ENCODE measurements at regions not wholly inside any gene's neighbourhood (a gene's known extent, or its start where the extent isn't known, plus 50 kb on each side); places are given as distances from the start of the nearest gene placed in this dataset.

GRCh38 chr1:163896001-163896400 is 574.2 kb downstream of the NUF2 start:
- Histone ChIP-seq H3K27me3 (ENCODE audit: control insufficient read depth, insufficient read depth, low read length) (no peaks in the 10 kb centered on the region), H3K4me3 (ENCODE audit: low read length in 3 of 3) (no peak overlapping the region), H3K4me1 (ENCODE audit: control insufficient read depth in 2 of 3, insufficient read depth in 2 of 3, low read depth in 1 of 3, low read length in 3 of 3) (no peaks in the 10 kb centered on the region), H3K9me3 (ENCODE audit: control insufficient read depth in 2 of 3, insufficient read depth in 1 of 3, low read length in 3 of 3) (no peaks in the 10 kb centered on the region), H3K9ac (ENCODE audit: low read length in 3 of 3) (no peak overlapping the region), H3K27ac (ENCODE audit: low read depth in 2 of 2, low read length in 2 of 2) (no peak overlapping the region), H3K36me3 (ENCODE audit: control insufficient read depth in 2 of 3, insufficient read depth in 3 of 3, low read length in 3 of 3) (no peaks in the 10 kb centered on the region)
- DNase-seq (no peak), FAIRE-seq (no peak)
- TF ChIP-seq, protein P1, sequence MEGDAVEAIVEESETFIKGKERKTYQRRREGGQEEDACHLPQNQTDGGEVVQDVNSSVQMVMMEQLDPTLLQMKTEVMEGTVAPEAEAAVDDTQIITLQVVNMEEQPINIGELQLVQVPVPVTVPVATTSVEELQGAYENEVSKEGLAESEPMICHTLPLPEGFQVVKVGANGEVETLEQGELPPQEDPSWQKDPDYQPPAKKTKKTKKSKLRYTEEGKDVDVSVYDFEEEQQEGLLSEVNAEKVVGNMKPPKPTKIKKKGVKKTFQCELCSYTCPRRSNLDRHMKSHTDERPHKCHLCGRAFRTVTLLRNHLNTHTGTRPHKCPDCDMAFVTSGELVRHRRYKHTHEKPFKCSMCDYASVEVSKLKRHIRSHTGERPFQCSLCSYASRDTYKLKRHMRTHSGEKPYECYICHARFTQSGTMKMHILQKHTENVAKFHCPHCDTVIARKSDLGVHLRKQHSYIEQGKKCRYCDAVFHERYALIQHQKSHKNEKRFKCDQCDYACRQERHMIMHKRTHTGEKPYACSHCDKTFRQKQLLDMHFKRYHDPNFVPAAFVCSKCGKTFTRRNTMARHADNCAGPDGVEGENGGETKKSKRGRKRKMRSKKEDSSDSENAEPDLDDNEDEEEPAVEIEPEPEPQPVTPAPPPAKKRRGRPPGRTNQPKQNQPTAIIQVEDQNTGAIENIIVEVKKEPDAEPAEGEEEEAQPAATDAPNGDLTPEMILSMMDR (IDR thresholded peaks at IDR 0.05; ENCODE audit: borderline replicate concordance, extremely low read depth, insufficient read depth), result no peak
- intact Hi-C loops (cut with DNase I), result no loop called here

GRCh38 chr1:163897412-163898155 is 575.8 kb downstream of the NUF2 start:
- Histone ChIP-seq H3K9ac (ENCODE audit: low read length in 3 of 3) (no peak overlapping the region), H3K27me3 (ENCODE audit: control insufficient read depth, insufficient read depth, low read length) (no peaks in the 10 kb centered on the region), H3K36me3 (ENCODE audit: control insufficient read depth in 2 of 3, insufficient read depth in 3 of 3, low read length in 3 of 3) (no peaks in the 10 kb centered on the region), H3K27ac (ENCODE audit: low read depth in 2 of 2, low read length in 2 of 2) (no peak overlapping the region), H3K9me3 (ENCODE audit: control insufficient read depth in 2 of 3, insufficient read depth in 1 of 3, low read length in 3 of 3) (no peaks in the 10 kb centered on the region), H3K4me3 (ENCODE audit: low read length in 3 of 3) (no peak overlapping the region), H3K4me1 (ENCODE audit: control insufficient read depth in 2 of 3, insufficient read depth in 2 of 3, low read depth in 1 of 3, low read length in 3 of 3) (no peaks in the 10 kb centered on the region)
- TF ChIP-seq, protein P1 (IDR thresholded peaks at IDR 0.05; ENCODE audit: borderline replicate concordance, extremely low read depth, insufficient read depth), result no peak
- intact Hi-C loops (cut with DNase I), result no loop called here
- no peak for DNase-seq
- FAIRE-seq, result no peak

DNA sequence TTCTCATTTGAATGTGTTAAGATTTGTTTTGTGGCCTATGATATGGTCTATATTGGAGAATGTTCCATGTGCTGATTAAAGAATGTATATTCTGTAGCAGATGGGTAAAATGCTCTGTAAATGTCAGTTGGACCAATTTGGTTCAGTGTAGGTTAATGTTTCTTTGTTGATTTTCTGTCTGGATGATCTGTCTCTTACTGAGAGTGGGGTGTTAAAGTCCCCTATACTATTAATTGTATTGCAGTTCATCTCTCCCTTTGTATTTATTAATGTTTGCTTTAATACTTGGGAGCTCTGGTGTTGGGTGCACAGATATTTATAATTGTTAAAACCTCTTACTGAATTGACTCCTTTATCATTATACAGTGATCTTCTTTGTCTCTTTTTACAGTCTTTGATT is 584.5 kb downstream of the NUF2 start:
- no peak overlapping the region for H3K27ac ChIP-seq (ENCODE audit: low read depth in 2 of 2, low read length in 2 of 2)
- no peaks in the 10 kb centered on the region for H3K27me3 ChIP-seq (ENCODE audit: control insufficient read depth, insufficient read depth, low read length)
- no peak for FAIRE-seq
- no peaks in the 10 kb centered on the region for H3K9me3 ChIP-seq (ENCODE audit: control insufficient read depth in 2 of 3, insufficient read depth in 1 of 3, low read length in 3 of 3)
- intact Hi-C loops (cut with DNase I), result no loop called here
- no peak overlapping the region for H3K4me3 ChIP-seq (ENCODE audit: low read length in 3 of 3)
- DNase-seq, result no peak
- no peaks in the 10 kb centered on the region for H3K4me1 ChIP-seq (ENCODE audit: control insufficient read depth in 2 of 3, insufficient read depth in 2 of 3, low read depth in 1 of 3, low read length in 3 of 3)
- H3K36me3 ChIP-seq (ENCODE audit: control insufficient read depth in 2 of 3, insufficient read depth in 3 of 3, low read length in 3 of 3), result no peaks in the 10 kb centered on the region
- no peak overlapping the region for H3K9ac ChIP-seq (ENCODE audit: low read length in 3 of 3)
- TF ChIP-seq, protein P1 (IDR thresholded peaks at IDR 0.05; ENCODE audit: borderline replicate concordance, extremely low read depth, insufficient read depth), result no peak

All from kidney (tissue), 13 donors.